NT2/D1 (cell line): ENCODE measurements at regions not wholly inside any gene's neighbourhood (a gene's known extent, or its start where the extent isn't known, plus 50 kb on each side); places are given as distances from the start of the nearest gene placed in this dataset.

ENCODE experiments used
- SUZ12 ChIP-seq: IDR thresholded peaks from 2 replicates; pipeline ENCODE4 v1.6.1; 2011; ENCODE audit not compliant: insufficient read length, insufficient read depth; ENCODE audit errors: extremely low read depth
- YY1 ChIP-seq: IDR thresholded peaks from 2 replicates; pipeline ENCODE4 v1.6.1; 2011; ENCODE audit not compliant: insufficient read length, insufficient read depth
- ZNF274 ChIP-seq: IDR thresholded peaks from 2 replicates; pipeline ENCODE4 v1.6.1; 2011; ENCODE audit warnings: mild to moderate bottlenecking, low read depth, low read length

GRCh38 chr12:61797266-61797665 is 462.9 kb upstream of the USP15 start:
- no peak for TF ChIP-seq SUZ12
- no peak for TF ChIP-seq YY1
- TF ChIP-seq ZNF274 = no peak
